ENCODE measurements at regions not wholly inside any gene's neighbourhood (a gene's known extent, or its start where the extent isn't known, plus 50 kb on each side); places are given as distances from the start of the nearest gene placed in this dataset.

DNA sequence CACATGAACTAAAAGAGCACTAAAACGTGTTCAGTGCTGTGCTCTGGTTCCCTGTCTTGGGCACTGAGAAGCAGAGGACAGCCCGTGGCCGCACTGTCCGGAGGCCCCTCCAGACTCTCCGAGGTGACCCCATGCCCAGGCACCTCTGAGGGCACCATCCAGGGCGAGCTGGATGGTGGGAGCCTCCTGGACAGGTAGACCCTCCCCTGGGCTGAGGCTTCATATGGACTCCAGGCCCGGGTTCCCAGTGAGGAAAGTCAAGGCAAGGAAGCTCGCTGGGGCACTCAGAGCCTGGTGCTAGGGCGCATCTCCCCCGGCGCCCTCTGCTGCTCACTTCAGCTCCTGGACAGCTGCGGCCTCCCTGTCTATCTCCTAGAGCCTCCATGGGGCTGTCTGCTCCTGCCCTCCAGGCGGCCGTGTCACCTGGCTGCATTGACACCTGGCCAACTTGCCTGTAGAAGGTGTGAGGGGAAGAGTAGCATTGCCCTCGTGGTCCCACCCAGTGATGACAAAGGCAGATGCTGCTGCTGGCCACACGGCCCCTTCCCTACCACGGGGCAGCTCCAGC is 178.2 kb upstream of the IRX1 start:
- Histone ChIP-seq H3K27ac (no peak overlapping the region), H3K4me2 (ENCODE audit: unreplicated experiment) (no peak overlapping the region), H2AFZ (no peak overlapping the region), H3K36me3 (ENCODE audit: low read depth) (no peaks in the 10 kb centered on the region), H3K9me2 (ENCODE audit: insufficient read depth) (no peaks in the 10 kb centered on the region), H3F3A (ENCODE audit: insufficient read depth) (no peaks in the 10 kb centered on the region), H3K4me1 (ENCODE audit: insufficient read depth) (no peaks in the 10 kb centered on the region), H4K20me1 (ENCODE audit: insufficient read depth) (no peaks in the 10 kb centered on the region), H3K9me3 (ENCODE audit: low read depth) (no peaks in the 10 kb centered on the region), H3K27me3 (replicated peaks; ENCODE audit: insufficient read depth) (no peaks in the 10 kb centered on the region), H3K9ac (no peak overlapping the region), H3K79me2 (ENCODE audit: insufficient read depth) (no peaks in the 10 kb centered on the region), H3K4me3 (no peak overlapping the region)
- 45 to 50% methylated on average over 17 of the region's 17 CpGs for WGBS, 2 experiments (ENCODE audit: low coverage in 1 of 2, low lambda C conversion rate in 2 of 2, missing lambda C conversion rate in 2 of 2)
- TF ChIP-seq EZH2phosphoT487 (IDR thresholded peaks at IDR 0.05; ENCODE audit: insufficient read depth, low read depth) = no peak
- no peak for TF ChIP-seq EZH2 (IDR thresholded peaks at IDR 0.05; ENCODE audit: insufficient read depth, poor library complexity, severe bottlenecking)
- DNase-seq = no peak
- in situ Hi-C loops (cut with MboI) = no loop called here

DNA sequence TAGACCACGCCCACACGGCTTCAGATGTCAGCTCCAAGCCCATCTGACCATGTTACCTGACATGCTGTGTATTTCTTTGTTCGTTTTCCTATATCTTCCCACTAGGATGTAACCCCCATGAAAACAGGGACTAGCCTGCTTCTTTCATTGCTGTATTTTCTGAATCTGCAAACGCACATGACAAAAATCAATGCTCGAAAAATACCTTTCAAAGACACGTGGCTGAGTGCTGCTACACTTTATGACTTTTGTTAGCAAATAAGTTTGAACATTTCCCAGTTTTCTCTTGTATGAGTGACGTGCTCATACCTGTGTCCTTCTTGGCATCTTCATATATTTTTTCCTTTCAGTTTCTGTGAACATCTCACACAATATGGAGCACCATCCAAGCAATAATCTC is 181.3 kb upstream of the IRX1 start:
- no peak overlapping the region for H3K27ac ChIP-seq
- in situ Hi-C loops (cut with MboI) = no loop called here
- H3K9me2 ChIP-seq (ENCODE audit: insufficient read depth) = no peaks in the 10 kb centered on the region
- no peaks in the 10 kb centered on the region for H3K27me3 ChIP-seq (replicated peaks; ENCODE audit: insufficient read depth)
- H3K4me2 ChIP-seq (ENCODE audit: unreplicated experiment) = no peak overlapping the region
- H3K36me3 ChIP-seq (ENCODE audit: low read depth) = no peaks in the 10 kb centered on the region
- H2AFZ ChIP-seq = no peak overlapping the region
- no peaks in the 10 kb centered on the region for H3K4me1 ChIP-seq (ENCODE audit: insufficient read depth)
- H3F3A ChIP-seq (ENCODE audit: insufficient read depth) = no peaks in the 10 kb centered on the region
- DNase-seq = no peak
- no peaks in the 10 kb centered on the region for H4K20me1 ChIP-seq (ENCODE audit: insufficient read depth)
- 8 to 13% methylated on average over 7 of the region's 7 CpGs for WGBS, 2 experiments (ENCODE audit: low coverage in 1 of 2, low lambda C conversion rate in 2 of 2, missing lambda C conversion rate in 2 of 2)
- H3K79me2 ChIP-seq (ENCODE audit: insufficient read depth) = no peaks in the 10 kb centered on the region
- TF ChIP-seq EZH2phosphoT487 (IDR thresholded peaks at IDR 0.05; ENCODE audit: insufficient read depth, low read depth) (no peak), EZH2 (IDR thresholded peaks at IDR 0.05; ENCODE audit: insufficient read depth, poor library complexity, severe bottlenecking) (no peak)
- no peak overlapping the region for H3K9ac ChIP-seq
- no peaks in the 10 kb centered on the region for H3K9me3 ChIP-seq (ENCODE audit: low read depth)
- no peak overlapping the region for H3K4me3 ChIP-seq

DNA sequence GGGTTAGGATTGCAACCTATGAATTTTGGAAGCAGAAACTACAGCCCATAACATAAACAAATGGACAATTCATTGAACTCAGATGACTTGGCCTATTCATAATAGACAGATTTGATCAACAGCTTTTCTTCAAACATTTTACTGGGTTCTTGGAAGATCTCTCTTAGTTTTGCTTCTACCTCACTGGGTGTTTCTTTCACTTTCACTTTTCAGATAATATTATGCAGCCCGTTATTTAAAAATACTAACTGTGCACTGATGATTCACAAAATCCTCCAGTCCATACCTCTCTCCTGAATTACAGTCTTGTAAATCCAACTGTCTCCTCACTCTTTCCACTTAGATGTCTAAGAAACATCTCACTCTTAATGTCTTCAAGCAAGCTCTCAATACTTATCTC is 183.5 kb upstream of the IRX1 start:
- no peak for DNase-seq
- no peaks in the 10 kb centered on the region for H3K9me2 ChIP-seq (ENCODE audit: insufficient read depth)
- no peaks in the 10 kb centered on the region for H3K4me1 ChIP-seq (ENCODE audit: insufficient read depth)
- no peak overlapping the region for H3K4me3 ChIP-seq
- no peaks in the 10 kb centered on the region for H3F3A ChIP-seq (ENCODE audit: insufficient read depth)
- H3K9me3 ChIP-seq (ENCODE audit: low read depth) = no peaks in the 10 kb centered on the region
- H3K79me2 ChIP-seq (ENCODE audit: insufficient read depth) = no peaks in the 10 kb centered on the region
- no peak overlapping the region for H3K27ac ChIP-seq
- H3K4me2 ChIP-seq (ENCODE audit: unreplicated experiment) = no peak overlapping the region
- no peak overlapping the region for H2AFZ ChIP-seq
- in situ Hi-C loops (cut with MboI) = no loop called here
- no peak overlapping the region for H3K9ac ChIP-seq
- 17 to 27% methylated on average over 1 of the region's 1 CpG for WGBS, 2 experiments (ENCODE audit: low coverage in 1 of 2, low lambda C conversion rate in 2 of 2, missing lambda C conversion rate in 2 of 2)
- no peaks in the 10 kb centered on the region for H3K27me3 ChIP-seq (replicated peaks; ENCODE audit: insufficient read depth)
- no peak for TF ChIP-seq EZH2 (IDR thresholded peaks at IDR 0.05; ENCODE audit: insufficient read depth, poor library complexity, severe bottlenecking)
- no peak for TF ChIP-seq EZH2phosphoT487 (IDR thresholded peaks at IDR 0.05; ENCODE audit: insufficient read depth, low read depth)
- H3K36me3 ChIP-seq (ENCODE audit: low read depth) = no peaks in the 10 kb centered on the region
- H4K20me1 ChIP-seq (ENCODE audit: insufficient read depth) = no peaks in the 10 kb centered on the region

DNA sequence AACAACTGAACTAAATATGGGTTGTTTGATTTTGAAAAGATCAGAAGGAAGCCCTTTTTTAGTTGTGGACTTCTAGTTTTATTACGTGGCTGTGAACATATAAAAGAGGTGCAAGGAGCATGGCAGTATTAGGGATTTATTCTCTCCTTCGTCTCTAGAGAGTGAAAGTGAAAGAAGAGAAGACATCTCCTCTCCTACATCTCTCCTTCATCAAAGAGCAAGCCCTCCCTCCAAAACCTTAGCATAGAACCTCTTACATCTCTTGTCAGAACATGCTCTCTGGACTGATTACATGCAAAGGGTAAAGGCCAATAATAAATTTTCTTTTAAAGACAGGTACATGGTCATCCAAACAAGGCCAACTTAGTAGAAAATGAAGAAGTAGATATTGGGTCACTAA is 184.3 kb upstream of the IRX1 start:
- no peaks in the 10 kb centered on the region for H3K4me1 ChIP-seq (ENCODE audit: insufficient read depth)
- no peaks in the 10 kb centered on the region for H3K79me2 ChIP-seq (ENCODE audit: insufficient read depth)
- no peaks in the 10 kb centered on the region for H3K9me2 ChIP-seq (ENCODE audit: insufficient read depth)
- no peak overlapping the region for H3K4me2 ChIP-seq (ENCODE audit: unreplicated experiment)
- in situ Hi-C loops (cut with MboI) = no loop called here
- H4K20me1 ChIP-seq (ENCODE audit: insufficient read depth) = no peaks in the 10 kb centered on the region
- no peak overlapping the region for H3K27ac ChIP-seq
- no peak overlapping the region for H3K9ac ChIP-seq
- no peaks in the 10 kb centered on the region for H3F3A ChIP-seq (ENCODE audit: insufficient read depth)
- H3K9me3 ChIP-seq (ENCODE audit: low read depth) = no peaks in the 10 kb centered on the region
- WGBS, 2 experiments (ENCODE audit: low coverage in 1 of 2, low lambda C conversion rate in 2 of 2, missing lambda C conversion rate in 2 of 2) = 10 to 13% methylated on average over 2 of the region's 2 CpGs
- H3K27me3 ChIP-seq (replicated peaks; ENCODE audit: insufficient read depth) = no peaks in the 10 kb centered on the region
- DNase-seq = no peak
- H3K4me3 ChIP-seq = no peak overlapping the region
- no peak overlapping the region for H2AFZ ChIP-seq
- no peak for TF ChIP-seq EZH2phosphoT487 (IDR thresholded peaks at IDR 0.05; ENCODE audit: insufficient read depth, low read depth)
- no peaks in the 10 kb centered on the region for H3K36me3 ChIP-seq (ENCODE audit: low read depth)

DNA sequence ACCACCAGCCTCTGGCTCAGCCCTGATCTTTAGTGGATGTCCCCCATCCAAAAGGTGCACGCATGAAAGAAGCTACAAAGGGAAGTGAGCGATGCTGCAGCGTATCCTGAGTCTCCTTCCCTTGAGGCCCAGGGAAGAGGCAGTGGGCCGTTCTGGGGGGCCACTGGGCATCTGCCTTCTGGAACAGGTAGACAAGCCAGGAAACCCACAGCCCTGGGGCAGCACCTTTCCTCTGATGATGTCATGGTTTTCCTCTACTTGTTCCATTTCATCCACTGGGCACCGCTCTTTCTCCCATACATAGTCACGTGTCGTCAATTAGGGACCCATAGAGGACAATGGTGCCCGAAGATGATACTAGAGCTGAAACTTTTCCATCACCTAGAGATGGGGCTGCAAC is 194.0 kb upstream of the IRX1 start:
- H3K9ac ChIP-seq = no peak overlapping the region
- H4K20me1 ChIP-seq (ENCODE audit: insufficient read depth) = no peaks in the 10 kb centered on the region
- no peak overlapping the region for H2AFZ ChIP-seq
- no peaks in the 10 kb centered on the region for H3K27me3 ChIP-seq (replicated peaks; ENCODE audit: insufficient read depth)
- no peak overlapping the region for H3K4me3 ChIP-seq
- TF ChIP-seq EZH2phosphoT487 (IDR thresholded peaks at IDR 0.05; ENCODE audit: insufficient read depth, low read depth) (no peak), EZH2 (IDR thresholded peaks at IDR 0.05; ENCODE audit: insufficient read depth, poor library complexity, severe bottlenecking) (no peak)
- H3K9me3 ChIP-seq (ENCODE audit: low read depth) = no peaks in the 10 kb centered on the region
- H3K4me2 ChIP-seq (ENCODE audit: unreplicated experiment) = no peak overlapping the region
- in situ Hi-C loops (cut with MboI) = no loop called here
- no peaks in the 10 kb centered on the region for H3K79me2 ChIP-seq (ENCODE audit: insufficient read depth)
- 57 to 63% methylated on average over 8 of the region's 8 CpGs for WGBS, 2 experiments (ENCODE audit: low coverage in 1 of 2, low lambda C conversion rate in 2 of 2, missing lambda C conversion rate in 2 of 2)
- H3F3A ChIP-seq (ENCODE audit: insufficient read depth) = no peaks in the 10 kb centered on the region
- H3K4me1 ChIP-seq (ENCODE audit: insufficient read depth) = no peaks in the 10 kb centered on the region
- DNase-seq = no peak
- H3K36me3 ChIP-seq (ENCODE audit: low read depth) = no peaks in the 10 kb centered on the region
- H3K9me2 ChIP-seq (ENCODE audit: insufficient read depth) = no peaks in the 10 kb centered on the region
- H3K27ac ChIP-seq = no peak overlapping the region

Measured in GM23248 (cell line).